Astrocyte of the cerebellum (primary cell): ENCODE measurements at regions not wholly inside any gene's neighbourhood (a gene's known extent, or its start where the extent isn't known, plus 50 kb on each side); places are given as distances from the start of the nearest gene placed in this dataset.

Source experiments
- DNase-seq: peaks from one replicate; pipeline ENCODE4 v3.0.0-alpha.2; 2011; ENCODE audit warnings: low read depth
- H3K4me3 ChIP-seq: 2 replicates; pipeline ENCODE4 v1.5.1; 2011; ENCODE audit warnings: mild to moderate bottlenecking, low read depth, low read length, moderate library complexity
- CTCF ChIP-seq: IDR thresholded peaks from 2 replicates; pipeline ENCODE4 v1.5.1; 2012; ENCODE audit warnings: low read length, low read depth, moderate library complexity, mild to moderate bottlenecking; ENCODE audit errors: missing control alignments
- in situ Hi-C: cut with HindIII; loops from 2 replicates; pipeline ENCODE4 v1.10.0; 2017; ENCODE audit warnings: low sequenced_read_pairs

- H3K4me3 ChIP-seq = no peak overlapping the region
- no peak for TF ChIP-seq CTCF
- DNase-seq = no peak
- in situ Hi-C loops = no loop called here
These were observed 671.5 kb upstream of the GRM7 start for GRCh38 chr3:6189384-6189783.

GRCh38 chr3:6204891-6205290 is 656.0 kb upstream of the GRM7 start:
- in situ Hi-C loops = no loop called here
- no peak for TF ChIP-seq CTCF
- no peak overlapping the region for H3K4me3 ChIP-seq
- DNase-seq = no peak

GRCh38 chr3:6216135-6217026 is 644.5 kb upstream of the GRM7 start:
- TF ChIP-seq CTCF = no peak
- H3K4me3 ChIP-seq = no peak overlapping the region
- in situ Hi-C loops = no loop called here
- no peak for DNase-seq

GRCh38 chr3:6220447-6220846 is 640.5 kb upstream of the GRM7 start:
- in situ Hi-C loops = no loop called here
- DNase-seq = no peak
- no peak for TF ChIP-seq CTCF
- H3K4me3 ChIP-seq = no peak overlapping the region

GRCh38 chr3:6222069-6222468 is 638.8 kb upstream of the GRM7 start:
- TF ChIP-seq CTCF = no peak
- no peak for DNase-seq
- in situ Hi-C loops = no loop called here
- H3K4me3 ChIP-seq = no peak overlapping the region

- in situ Hi-C loops = no loop called here
- H3K4me3 ChIP-seq = no peak overlapping the region
- no peak for DNase-seq
- no peak for TF ChIP-seq CTCF
These were observed 637.3 kb upstream of the GRM7 start for GRCh38 chr3:6223572-6223971.
